ENCODE measurements at regions not wholly inside any gene's neighbourhood (a gene's known extent, or its start where the extent isn't known, plus 50 kb on each side); places are given as distances from the start of the nearest gene placed in this dataset.
"Not testable (repeated sequence)": the region's sequence is repeated elsewhere in the genome, so short reads cannot be mapped to it uniquely, and the experiment has no call there.

- not testable (repeated sequence) for H3K27me3 ChIP-seq; DNase-seq (ENCODE audit: low spot score in 2 of 2); H3K9me3 ChIP-seq; H3K27ac ChIP-seq; H3K36me3 ChIP-seq; H3K4me3 ChIP-seq; H3K4me1 ChIP-seq
- WGBS: 91% methylated on average over 15 of the region's 29 CpGs
Observed at GRCh38 chr9:41783070-41783810, 346.0 kb downstream of the CNTNAP3B start.

- DNase-seq (ENCODE audit: low spot score in 2 of 2); H3K36me3 ChIP-seq; H3K4me1 ChIP-seq; H3K9me3 ChIP-seq; H3K27me3 ChIP-seq; H3K4me3 ChIP-seq; H3K27ac ChIP-seq: not testable (repeated sequence)
- WGBS: 96% methylated on average over 2 of the region's 2 CpGs
Observed at GRCh38 chr9:41781899-41782298, 347.3 kb downstream of the CNTNAP3B start.

GRCh38 chr9:41779897-41780406 lies 349.3 kb downstream of the CNTNAP3B start:
- WGBS: 53% methylated on average over 3 of the region's 17 CpGs
- not testable (repeated sequence) for DNase-seq (ENCODE audit: low spot score in 2 of 2); H3K36me3 ChIP-seq; H3K9me3 ChIP-seq; H3K4me3 ChIP-seq; H3K27me3 ChIP-seq; H3K27ac ChIP-seq; H3K4me1 ChIP-seq

- H3K9me3 ChIP-seq; H3K36me3 ChIP-seq; H3K4me1 ChIP-seq; H3K27ac ChIP-seq; DNase-seq (ENCODE audit: low spot score in 2 of 2); H3K27me3 ChIP-seq; H3K4me3 ChIP-seq: not testable (repeated sequence)
- 90% methylated on average over 14 of the region's 15 CpGs for WGBS
Observed at GRCh38 chr9:41779192-41779591, 350.0 kb downstream of the CNTNAP3B start.

- H3K27ac ChIP-seq; DNase-seq (ENCODE audit: low spot score in 2 of 2); H3K4me3 ChIP-seq; H3K4me1 ChIP-seq; H3K27me3 ChIP-seq; H3K9me3 ChIP-seq; H3K36me3 ChIP-seq: not testable (repeated sequence)
- 98% methylated on average over 6 of the region's 38 CpGs for WGBS
Observed at GRCh38 chr9:41778535-41779071, 350.6 kb downstream of the CNTNAP3B start.

- not testable (repeated sequence) for H3K4me1 ChIP-seq; H3K27me3 ChIP-seq; H3K9me3 ChIP-seq; H3K4me3 ChIP-seq; H3K36me3 ChIP-seq; H3K27ac ChIP-seq; DNase-seq (ENCODE audit: low spot score in 2 of 2)
- no CpG with 5 or more reads among the region's 10 CpGs for WGBS
Observed at GRCh38 chr9:41777536-41777935, 351.7 kb downstream of the CNTNAP3B start.

- not testable (repeated sequence) for DNase-seq (ENCODE audit: low spot score in 2 of 2)
- WGBS: no CpG with 5 or more reads among the region's 7 CpGs
Observed at GRCh38 chr9:41772541-41772940, 356.7 kb downstream of the CNTNAP3B start.

GRCh38 chr9:41771693-41772092 lies 357.5 kb downstream of the CNTNAP3B start:
- H3K27ac ChIP-seq; H3K4me3 ChIP-seq; H3K27me3 ChIP-seq; H3K9me3 ChIP-seq; H3K4me1 ChIP-seq; H3K36me3 ChIP-seq; DNase-seq (ENCODE audit: low spot score in 2 of 2): not testable (repeated sequence)
- WGBS: 100% methylated on average over 1 of the region's 12 CpGs

More at GRCh38 chr9:41772541-41772940, 356.7 kb downstream of the CNTNAP3B start:
- not testable (repeated sequence) for H3K4me1 ChIP-seq, H3K36me3 ChIP-seq, H3K27ac ChIP-seq, H3K9me3 ChIP-seq, H3K27me3 ChIP-seq, H3K4me3 ChIP-seq

- not testable (repeated sequence) for H3K36me3 ChIP-seq; H3K27me3 ChIP-seq; DNase-seq (ENCODE audit: low spot score in 2 of 2); H3K27ac ChIP-seq; H3K4me1 ChIP-seq; H3K4me3 ChIP-seq; H3K9me3 ChIP-seq
- WGBS: no CpG with 5 or more reads among the region's 9 CpGs
Observed at GRCh38 chr9:41754822-41755221, 374.4 kb downstream of the CNTNAP3B start.

GRCh38 chr9:41754403-41754802 lies 374.8 kb downstream of the CNTNAP3B start:
- DNase-seq (ENCODE audit: low spot score in 2 of 2); H3K36me3 ChIP-seq; H3K4me1 ChIP-seq; H3K27me3 ChIP-seq; H3K27ac ChIP-seq; H3K9me3 ChIP-seq; H3K4me3 ChIP-seq: not testable (repeated sequence)
- WGBS: 88% methylated on average over 12 of the region's 15 CpGs

GRCh38 chr9:41741897-41742296 lies 387.3 kb downstream of the CNTNAP3B start:
- not testable (repeated sequence) for H3K4me1 ChIP-seq, H3K27ac ChIP-seq, H3K36me3 ChIP-seq, H3K9me3 ChIP-seq, H3K27me3 ChIP-seq, H3K4me3 ChIP-seq
- WGBS: no CpG with 5 or more reads among the region's 16 CpGs
- DNase-seq (ENCODE audit: low spot score in 2 of 2): peak in 1 of 2 donors; percentile 43

GRCh38 chr9:41741173-41741572 lies 388.1 kb downstream of the CNTNAP3B start:
- H3K4me1 ChIP-seq; H3K27ac ChIP-seq; H3K36me3 ChIP-seq; H3K9me3 ChIP-seq; DNase-seq (ENCODE audit: low spot score in 2 of 2); H3K4me3 ChIP-seq; H3K27me3 ChIP-seq: not testable (repeated sequence)
- 76% methylated on average over 3 of the region's 5 CpGs for WGBS

GRCh38 chr9:41738681-41739080 lies 390.5 kb downstream of the CNTNAP3B start:
- H3K27me3 ChIP-seq; DNase-seq (ENCODE audit: low spot score in 2 of 2); H3K27ac ChIP-seq; H3K9me3 ChIP-seq; H3K4me1 ChIP-seq; H3K4me3 ChIP-seq; H3K36me3 ChIP-seq: not testable (repeated sequence)
- WGBS: 90% methylated on average over 5 of the region's 5 CpGs

- not testable (repeated sequence) for H3K36me3 ChIP-seq; H3K27me3 ChIP-seq; H3K27ac ChIP-seq; H3K4me3 ChIP-seq; H3K9me3 ChIP-seq; DNase-seq (ENCODE audit: low spot score in 2 of 2); H3K4me1 ChIP-seq
- 100% methylated on average over 4 of the region's 13 CpGs for WGBS
Observed at GRCh38 chr9:41699190-41699589, 430.0 kb downstream of the CNTNAP3B start.

GRCh38 chr9:41697080-41697479 lies 432.1 kb downstream of the CNTNAP3B start:
- not testable (repeated sequence) for H3K4me3 ChIP-seq; DNase-seq (ENCODE audit: low spot score in 2 of 2)
- WGBS: 68% methylated on average over 3 of the region's 4 CpGs

More at GRCh38 chr9:41697080-41697479, 432.1 kb downstream of the CNTNAP3B start:
- H3K36me3 ChIP-seq, H3K27me3 ChIP-seq, H3K27ac ChIP-seq, H3K4me1 ChIP-seq, H3K9me3 ChIP-seq: not testable (repeated sequence)
